Stimulated activated CD8-positive, alpha-beta memory T cell treated with anti-CD3 and anti-CD28 coated beads, Interleukin-4, amount 100 ng/mL, for 48 hours (primary cell): ENCODE measurements at regions not wholly inside any gene's neighbourhood (a gene's known extent, or its start where the extent isn't known, plus 50 kb on each side); places are given as distances from the start of the nearest gene placed in this dataset.

Experiments
- DNase-seq: peaks from one replicate; pipeline ENCODE4 v3.0.0-alpha.2; 2020

DNA sequence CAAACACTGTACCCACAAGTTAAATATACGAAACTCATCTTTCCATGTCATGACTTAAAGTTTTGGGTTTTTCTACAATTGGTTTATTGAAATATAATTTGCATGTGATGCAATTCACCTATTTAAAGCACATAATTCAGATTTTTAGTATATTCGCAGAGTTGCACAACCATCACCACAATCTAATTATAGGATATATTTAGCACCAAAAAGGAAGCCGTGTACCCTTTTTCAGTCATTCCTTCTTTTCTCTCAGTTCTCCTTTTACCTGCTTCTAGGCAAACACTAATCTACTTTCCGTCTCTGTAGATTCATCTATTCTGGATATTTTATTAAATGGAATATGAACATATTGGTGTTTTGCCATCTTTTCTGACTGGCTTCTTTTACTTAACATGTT is 1458.1 kb upstream of the TENM4 start:
- no peak for DNase-seq

GRCh38 chr11:80886684-80887083 is 1445.9 kb upstream of the TENM4 start:
- no peak for DNase-seq

DNA sequence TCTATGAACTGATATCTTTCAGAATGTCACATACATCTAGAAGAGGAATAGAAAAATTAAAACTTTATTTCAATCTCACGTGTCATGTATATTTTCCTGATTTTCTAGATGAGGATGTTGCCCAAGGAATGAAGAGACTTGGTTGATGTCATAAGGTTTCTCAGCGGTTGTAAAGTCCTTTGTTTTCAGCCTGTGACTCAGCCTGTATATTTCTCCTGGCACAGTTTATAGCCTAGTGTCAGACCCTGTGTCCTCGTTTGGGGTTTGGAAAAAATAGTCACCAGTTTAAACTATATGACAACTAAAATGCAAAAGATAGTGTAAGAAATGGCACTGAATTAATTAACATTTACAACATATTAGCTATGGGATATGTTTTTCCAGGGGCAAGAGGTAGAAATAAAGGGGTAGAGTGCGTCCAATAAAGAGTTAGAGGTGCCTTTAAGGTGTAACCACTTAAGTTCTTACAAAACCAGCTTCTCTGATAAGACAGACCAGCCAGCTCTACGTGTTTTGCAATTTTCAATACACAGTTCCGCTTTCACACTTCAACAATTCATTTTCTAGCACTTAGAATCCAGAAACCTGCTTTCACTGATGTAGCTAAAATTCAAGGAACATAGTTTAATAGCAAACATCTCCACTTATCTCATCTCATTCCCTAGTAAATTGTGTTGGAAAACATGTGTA is 1432.6 kb upstream of the TENM4 start:
- DNase-seq: no peak

DNA sequence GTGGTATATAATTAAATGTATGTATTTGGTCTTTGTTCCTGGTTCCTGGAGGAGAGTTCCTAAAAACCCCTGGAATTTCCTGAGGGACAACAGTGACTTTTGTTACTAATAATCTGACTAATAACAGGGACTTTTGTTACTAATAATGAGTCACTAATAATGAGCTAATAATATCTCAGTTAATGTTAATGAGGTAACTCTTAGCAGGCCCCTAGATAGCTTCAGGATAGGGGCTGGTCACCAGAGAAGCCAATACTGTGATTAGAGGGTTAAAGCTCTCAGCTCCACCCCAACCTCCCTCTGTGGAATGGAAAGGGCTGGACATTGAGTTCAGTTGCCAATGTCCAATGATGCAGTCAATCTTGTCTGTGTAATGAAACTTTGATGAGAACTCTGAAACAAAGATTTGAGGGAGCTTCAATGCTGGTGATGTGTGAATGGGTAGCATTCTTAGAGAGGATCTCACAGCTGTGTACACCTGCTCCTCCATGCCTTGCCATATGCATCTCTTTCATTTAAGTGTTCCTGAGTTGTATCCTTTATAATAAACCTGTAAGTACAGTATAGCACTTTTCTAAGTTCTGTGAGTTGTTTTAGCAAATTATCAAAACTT is 1431.4 kb upstream of the TENM4 start:
- DNase-seq: no peak

- no peak for DNase-seq
Measured at GRCh38 chr11:80868831-80869230, 1428.0 kb upstream of the TENM4 start.

GRCh38 chr11:80862011-80862410 is 1421.2 kb upstream of the TENM4 start:
- no peak for DNase-seq

GRCh38 chr11:80861193-80861592 is 1420.4 kb upstream of the TENM4 start:
- DNase-seq: no peak

- no peak for DNase-seq
Measured at GRCh38 chr11:80860632-80861031, 1419.8 kb upstream of the TENM4 start.

- no peak for DNase-seq
Measured at GRCh38 chr11:80856066-80856465, 1415.2 kb upstream of the TENM4 start.

GRCh38 chr11:80855426-80855825 is 1414.6 kb upstream of the TENM4 start:
- DNase-seq: no peak

DNA sequence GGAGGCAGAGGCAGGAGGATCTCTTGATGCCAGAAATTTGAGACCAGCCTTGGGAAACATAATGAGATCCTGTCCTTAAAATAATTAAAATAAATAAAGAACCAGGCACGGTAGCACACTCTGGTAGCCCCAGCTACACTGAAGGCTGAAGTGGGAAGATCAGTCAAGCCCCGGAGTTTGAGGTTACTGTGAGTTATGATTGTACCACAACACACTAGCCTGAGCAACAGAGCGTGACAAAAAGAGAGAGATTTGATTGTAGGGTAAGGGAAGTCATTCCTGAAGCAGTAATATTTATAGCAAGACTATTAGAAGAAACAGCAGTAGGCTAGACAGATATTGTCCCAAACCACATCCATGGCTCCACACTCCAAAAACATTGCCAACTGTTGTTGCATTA is 1408.4 kb upstream of the TENM4 start:
- no peak for DNase-seq

GRCh38 chr11:80846979-80847378 is 1406.1 kb upstream of the TENM4 start:
- no peak for DNase-seq

- DNase-seq: no peak
Measured at GRCh38 chr11:80846442-80846841, 1405.6 kb upstream of the TENM4 start.

GRCh38 chr11:80844110-80844819 is 1403.4 kb upstream of the TENM4 start:
- no peak for DNase-seq

DNA sequence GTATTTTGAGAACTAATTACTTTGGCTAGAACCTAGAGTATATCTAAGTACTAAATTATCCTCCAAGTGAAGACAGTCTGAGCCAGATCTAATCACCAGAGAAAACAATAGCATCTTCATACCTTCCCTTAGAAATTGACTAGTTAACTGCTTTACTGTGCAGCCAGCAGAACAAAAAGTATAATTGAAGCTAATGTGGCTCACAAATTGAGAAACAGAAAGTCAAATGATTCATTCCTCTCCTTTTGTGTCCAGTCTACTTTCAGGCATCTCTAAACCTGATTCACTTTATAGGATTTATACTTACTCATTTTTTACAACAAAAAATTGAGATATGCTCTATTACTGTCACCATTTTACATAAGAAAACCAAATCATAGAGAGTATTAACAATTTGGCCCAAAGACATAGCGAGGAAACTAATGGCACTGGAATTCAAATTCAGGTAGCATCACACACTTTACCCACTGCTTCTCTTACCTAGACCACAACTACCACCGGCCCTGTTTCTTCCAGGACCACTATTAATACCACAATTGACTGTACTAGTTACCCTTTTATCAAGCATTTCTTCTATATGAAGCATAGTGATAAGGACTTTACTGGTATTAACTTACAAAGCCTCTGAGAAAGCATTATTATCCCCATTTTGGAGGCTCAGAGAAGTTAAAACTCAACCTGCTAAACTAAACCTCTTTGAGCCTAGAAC is 1402.6 kb upstream of the TENM4 start:
- DNase-seq: no peak

GRCh38 chr11:80842246-80842645 is 1401.4 kb upstream of the TENM4 start:
- no peak for DNase-seq

DNA sequence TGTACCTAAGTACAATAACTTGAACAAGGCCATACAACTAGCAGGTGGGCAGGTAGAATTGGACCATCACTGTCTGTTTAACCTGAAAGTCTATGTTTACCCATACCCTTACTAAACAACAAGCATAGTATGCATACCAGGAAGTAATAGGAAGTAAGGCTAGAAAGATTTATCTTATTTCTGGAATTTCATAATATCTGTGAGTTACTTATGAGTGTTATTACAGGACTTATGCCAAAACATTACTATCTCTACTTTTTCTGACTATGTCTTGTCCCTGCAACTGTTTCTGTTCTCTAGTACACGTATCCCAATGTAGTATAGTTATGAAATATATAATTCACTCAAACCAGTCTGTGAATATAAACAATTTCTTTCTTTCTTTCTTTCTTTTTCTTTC is 1400.8 kb upstream of the TENM4 start:
- no peak for DNase-seq

DNA sequence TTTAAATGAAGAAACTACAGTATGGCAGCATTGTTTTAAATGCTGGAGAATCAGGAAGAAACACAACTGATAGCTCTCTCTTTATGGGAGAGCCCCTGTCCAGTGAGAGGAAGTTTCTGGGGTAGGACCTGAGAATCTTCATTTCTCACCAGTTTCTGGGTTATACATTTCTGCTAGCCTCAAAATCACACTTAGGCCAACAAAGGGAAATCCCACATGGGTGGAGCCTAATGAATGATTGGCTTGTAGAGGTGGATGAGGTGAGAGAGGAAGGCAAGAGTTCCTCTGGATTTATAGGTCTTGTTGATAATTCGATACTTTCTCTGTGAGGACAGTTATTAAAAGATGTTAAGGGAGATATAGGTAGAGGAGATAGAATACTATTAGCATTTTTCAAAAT is 1397.3 kb upstream of the TENM4 start:
- no peak for DNase-seq

GRCh38 chr11:80837051-80837450 is 1396.2 kb upstream of the TENM4 start:
- DNase-seq: no peak

DNA sequence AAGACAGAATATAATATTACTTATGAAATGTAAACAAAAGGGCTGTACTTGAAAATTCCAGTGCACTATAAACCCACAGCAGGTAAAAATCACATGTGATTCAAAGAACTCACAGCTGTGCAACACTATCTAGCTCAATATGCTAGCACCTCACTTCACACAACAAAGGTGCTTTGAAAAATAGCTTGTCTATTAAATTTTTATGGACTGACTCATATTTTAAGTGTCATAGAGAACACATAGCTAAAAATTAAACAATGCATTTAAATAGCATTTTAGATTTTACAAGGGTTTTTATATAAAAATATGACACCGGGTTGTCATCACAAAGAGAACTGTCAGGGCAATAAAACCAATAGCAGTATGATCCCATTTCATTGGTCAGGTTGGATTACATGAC is 1390.5 kb upstream of the TENM4 start:
- no peak for DNase-seq

- DNase-seq: no peak
Measured at GRCh38 chr11:80827781-80828180, 1387.0 kb upstream of the TENM4 start.

- no peak for DNase-seq
Measured at GRCh38 chr11:80826808-80827207, 1386.0 kb upstream of the TENM4 start.

DNA sequence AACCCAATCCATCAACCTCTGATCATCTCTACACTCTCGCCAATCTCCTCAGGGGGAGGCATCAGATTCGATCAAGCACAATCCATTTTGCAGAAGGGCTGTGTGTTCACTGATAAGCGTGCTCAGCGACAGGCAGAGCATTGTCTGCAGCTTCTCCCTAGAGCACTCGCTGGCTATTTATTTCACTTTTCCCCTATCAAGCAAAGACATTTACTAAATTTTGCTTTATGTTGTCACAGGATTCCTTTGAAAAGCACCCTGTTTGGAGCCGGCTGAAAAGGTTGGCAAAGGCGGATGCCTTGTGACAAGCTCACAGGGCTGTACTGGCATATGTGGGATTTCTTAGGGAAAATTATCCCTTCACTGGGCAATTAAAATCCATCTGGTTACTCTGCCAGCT is 1381.5 kb upstream of the TENM4 start:
- DNase-seq: no peak

DNA sequence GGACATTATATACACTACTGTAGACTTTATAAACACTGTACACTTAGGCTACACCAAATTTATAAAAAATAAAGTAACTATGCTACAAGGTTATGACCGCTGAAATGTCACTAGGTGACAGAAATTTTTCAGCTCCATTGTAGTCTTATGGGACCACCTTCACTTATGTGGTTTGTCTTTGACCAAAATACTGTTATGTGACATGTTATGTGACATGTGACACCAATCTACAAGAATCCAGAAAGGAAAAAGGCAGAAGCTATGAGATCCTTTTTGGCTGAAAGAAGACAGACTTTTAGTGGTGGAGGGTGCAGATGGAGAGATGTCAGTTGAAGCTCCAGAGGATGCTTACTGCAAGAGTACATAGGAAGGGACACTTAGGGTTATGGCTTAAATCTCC is 1378.4 kb upstream of the TENM4 start:
- no peak for DNase-seq
